ENCODE measurements at regions not wholly inside any gene's neighbourhood (a gene's known extent, or its start where the extent isn't known, plus 50 kb on each side); places are given as distances from the start of the nearest gene placed in this dataset.

DNA sequence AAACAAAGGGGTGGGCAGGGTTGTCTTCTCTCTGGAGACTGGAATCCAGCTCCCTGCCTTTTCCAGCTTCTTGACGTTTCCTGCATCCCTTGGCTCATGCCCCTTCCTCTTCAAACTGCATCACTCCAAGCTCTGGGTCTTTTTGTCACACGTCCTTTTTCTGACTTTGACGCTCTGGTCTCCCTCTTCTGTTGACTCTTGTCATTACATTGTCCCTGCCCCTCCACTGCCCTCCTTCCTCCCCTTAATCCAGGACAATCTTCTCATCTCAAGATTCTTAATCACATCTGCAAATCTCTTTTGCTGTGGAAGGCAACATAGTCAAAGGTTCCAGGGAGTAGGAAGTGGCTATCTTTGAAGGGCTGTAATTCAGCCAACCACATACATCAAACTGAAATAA, 178.3 kb downstream of the TMA16 start:
- Mint-ChIP-seq H3K4me1 (no peaks in the 10 kb centered on the region), H3K9me3 (peaks cover 6% of the 10 kb centered on the region), H3K27me3 (ENCODE audit: low read depth) (no peaks in the 10 kb centered on the region), H3K4me3 (no peak overlapping the region), H3K36me3 (peaks cover 4% of the 10 kb centered on the region), H3K27ac (no peak overlapping the region)
- ATAC-seq (peak; percentile 60; the same call in 1 of the 2 replicates), DNase-seq (ENCODE audit: low spot score) (no peak)
- ChIA-PET POLR2A (no interaction called here), CTCF (interaction anchor here (1.0 to 3.6 kb wide), 3 partner anchors 8 to 122 kb away, joined by 3 to 17 read pairs (median 3); no protein-coding TSS in a partner anchor)
- TF ChIP-seq SMAD3 (CRISPR knock-in tag; IDR thresholded peaks at IDR 0.05; ENCODE audit: borderline replicate concordance) (no peak), IRF2 (CRISPR knock-in tag; IDR thresholded peaks at IDR 0.05; ENCODE audit: borderline replicate concordance, low read depth) (no peak), RELA (CRISPR knock-in tag; IDR thresholded peaks at IDR 0.05; ENCODE audit: borderline replicate concordance) (no peak), KAT7 (CRISPR knock-in tag; IDR thresholded peaks at IDR 0.05; ENCODE audit: borderline replicate concordance) (no peak), ZNF416 (CRISPR knock-in tag; IDR thresholded peaks at IDR 0.05) (no peak), JAZF1 (CRISPR knock-in tag; IDR thresholded peaks at IDR 0.05) (no peak)
- TF ChIP-seq, protein P1, sequence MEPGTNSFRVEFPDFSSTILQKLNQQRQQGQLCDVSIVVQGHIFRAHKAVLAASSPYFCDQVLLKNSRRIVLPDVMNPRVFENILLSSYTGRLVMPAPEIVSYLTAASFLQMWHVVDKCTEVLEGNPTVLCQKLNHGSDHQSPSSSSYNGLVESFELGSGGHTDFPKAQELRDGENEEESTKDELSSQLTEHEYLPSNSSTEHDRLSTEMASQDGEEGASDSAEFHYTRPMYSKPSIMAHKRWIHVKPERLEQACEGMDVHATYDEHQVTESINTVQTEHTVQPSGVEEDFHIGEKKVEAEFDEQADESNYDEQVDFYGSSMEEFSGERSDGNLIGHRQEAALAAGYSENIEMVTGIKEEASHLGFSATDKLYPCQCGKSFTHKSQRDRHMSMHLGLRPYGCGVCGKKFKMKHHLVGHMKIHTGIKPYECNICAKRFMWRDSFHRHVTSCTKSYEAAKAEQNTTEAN (CRISPR knock-in tag; IDR thresholded peaks at IDR 0.05), result no peak
- TF ChIP-seq, protein P2, sequence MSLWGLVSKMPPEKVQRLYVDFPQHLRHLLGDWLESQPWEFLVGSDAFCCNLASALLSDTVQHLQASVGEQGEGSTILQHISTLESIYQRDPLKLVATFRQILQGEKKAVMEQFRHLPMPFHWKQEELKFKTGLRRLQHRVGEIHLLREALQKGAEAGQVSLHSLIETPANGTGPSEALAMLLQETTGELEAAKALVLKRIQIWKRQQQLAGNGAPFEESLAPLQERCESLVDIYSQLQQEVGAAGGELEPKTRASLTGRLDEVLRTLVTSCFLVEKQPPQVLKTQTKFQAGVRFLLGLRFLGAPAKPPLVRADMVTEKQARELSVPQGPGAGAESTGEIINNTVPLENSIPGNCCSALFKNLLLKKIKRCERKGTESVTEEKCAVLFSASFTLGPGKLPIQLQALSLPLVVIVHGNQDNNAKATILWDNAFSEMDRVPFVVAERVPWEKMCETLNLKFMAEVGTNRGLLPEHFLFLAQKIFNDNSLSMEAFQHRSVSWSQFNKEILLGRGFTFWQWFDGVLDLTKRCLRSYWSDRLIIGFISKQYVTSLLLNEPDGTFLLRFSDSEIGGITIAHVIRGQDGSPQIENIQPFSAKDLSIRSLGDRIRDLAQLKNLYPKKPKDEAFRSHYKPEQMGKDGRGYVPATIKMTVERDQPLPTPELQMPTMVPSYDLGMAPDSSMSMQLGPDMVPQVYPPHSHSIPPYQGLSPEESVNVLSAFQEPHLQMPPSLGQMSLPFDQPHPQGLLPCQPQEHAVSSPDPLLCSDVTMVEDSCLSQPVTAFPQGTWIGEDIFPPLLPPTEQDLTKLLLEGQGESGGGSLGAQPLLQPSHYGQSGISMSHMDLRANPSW (CRISPR knock-in tag; conservative IDR thresholded peaks at IDR 0.05; ENCODE audit: low read depth), result no peak

GRCh38 chr4:163673848-163674697, 179.6 kb downstream of the TMA16 start:
- POLR2A ChIA-PET, result no interaction called here
- Mint-ChIP-seq H3K4me3 (no peak overlapping the region), H3K4me1 (no peaks in the 10 kb centered on the region), H3K27ac (no peak overlapping the region), H3K36me3 (peaks cover 4% of the 10 kb centered on the region), H3K27me3 (ENCODE audit: low read depth) (no peaks in the 10 kb centered on the region), H3K9me3 (peaks cover 6% of the 10 kb centered on the region)
- DNase-seq (ENCODE audit: low spot score) (no peak), ATAC-seq (no peak)
- CTCF ChIA-PET, result interaction anchor here (0.7 to 3.6 kb wide), 2 partner anchors 116 to 124 kb away, joined by 4 to 17 read pairs; no protein-coding TSS in a partner anchor
- TF ChIP-seq, protein P1 (CRISPR knock-in tag; IDR thresholded peaks at IDR 0.05), result no peak
- no peak for TF ChIP-seq ZNF416 (CRISPR knock-in tag; IDR thresholded peaks at IDR 0.05)
- TF ChIP-seq ATF1 (CRISPR knock-in tag; IDR thresholded peaks at IDR 0.05), result no peak
- TF ChIP-seq, protein P3, sequence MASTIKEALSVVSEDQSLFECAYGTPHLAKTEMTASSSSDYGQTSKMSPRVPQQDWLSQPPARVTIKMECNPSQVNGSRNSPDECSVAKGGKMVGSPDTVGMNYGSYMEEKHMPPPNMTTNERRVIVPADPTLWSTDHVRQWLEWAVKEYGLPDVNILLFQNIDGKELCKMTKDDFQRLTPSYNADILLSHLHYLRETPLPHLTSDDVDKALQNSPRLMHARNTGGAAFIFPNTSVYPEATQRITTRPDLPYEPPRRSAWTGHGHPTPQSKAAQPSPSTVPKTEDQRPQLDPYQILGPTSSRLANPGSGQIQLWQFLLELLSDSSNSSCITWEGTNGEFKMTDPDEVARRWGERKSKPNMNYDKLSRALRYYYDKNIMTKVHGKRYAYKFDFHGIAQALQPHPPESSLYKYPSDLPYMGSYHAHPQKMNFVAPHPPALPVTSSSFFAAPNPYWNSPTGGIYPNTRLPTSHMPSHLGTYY (CRISPR knock-in tag; IDR thresholded peaks at IDR 0.05), result no peak
- TF ChIP-seq, protein P4, sequence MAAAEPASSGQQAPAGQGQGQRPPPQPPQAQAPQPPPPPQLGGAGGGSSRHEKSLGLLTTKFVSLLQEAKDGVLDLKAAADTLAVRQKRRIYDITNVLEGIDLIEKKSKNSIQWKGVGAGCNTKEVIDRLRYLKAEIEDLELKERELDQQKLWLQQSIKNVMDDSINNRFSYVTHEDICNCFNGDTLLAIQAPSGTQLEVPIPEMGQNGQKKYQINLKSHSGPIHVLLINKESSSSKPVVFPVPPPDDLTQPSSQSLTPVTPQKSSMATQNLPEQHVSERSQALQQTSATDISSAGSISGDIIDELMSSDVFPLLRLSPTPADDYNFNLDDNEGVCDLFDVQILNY (CRISPR knock-in tag; IDR thresholded peaks at IDR 0.05), result no peak
- TF ChIP-seq CREB1 (CRISPR knock-in tag; IDR thresholded peaks at IDR 0.05), result no peak
- no peak for TF ChIP-seq ZNF423 (CRISPR knock-in tag; IDR thresholded peaks at IDR 0.05)
- TF ChIP-seq, protein P5, sequence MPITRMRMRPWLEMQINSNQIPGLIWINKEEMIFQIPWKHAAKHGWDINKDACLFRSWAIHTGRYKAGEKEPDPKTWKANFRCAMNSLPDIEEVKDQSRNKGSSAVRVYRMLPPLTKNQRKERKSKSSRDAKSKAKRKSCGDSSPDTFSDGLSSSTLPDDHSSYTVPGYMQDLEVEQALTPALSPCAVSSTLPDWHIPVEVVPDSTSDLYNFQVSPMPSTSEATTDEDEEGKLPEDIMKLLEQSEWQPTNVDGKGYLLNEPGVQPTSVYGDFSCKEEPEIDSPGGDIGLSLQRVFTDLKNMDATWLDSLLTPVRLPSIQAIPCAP (CRISPR knock-in tag; IDR thresholded peaks at IDR 0.05), result no peak
- no peak for TF ChIP-seq ATF6 (CRISPR knock-in tag; IDR thresholded peaks at IDR 0.05)
- TF ChIP-seq ZNF532 (CRISPR knock-in tag; IDR thresholded peaks at IDR 0.05; ENCODE audit: borderline replicate concordance), result no peak

Data from WTC11 (cell line).